ENCODE measurements at regions not wholly inside any gene's neighbourhood (a gene's known extent, or its start where the extent isn't known, plus 50 kb on each side); places are given as distances from the start of the nearest gene placed in this dataset.

GRCh38 chr15:62541846-62542245 is 376.8 kb upstream of the C2CD4B start:
- TF ChIP-seq, protein P1, sequence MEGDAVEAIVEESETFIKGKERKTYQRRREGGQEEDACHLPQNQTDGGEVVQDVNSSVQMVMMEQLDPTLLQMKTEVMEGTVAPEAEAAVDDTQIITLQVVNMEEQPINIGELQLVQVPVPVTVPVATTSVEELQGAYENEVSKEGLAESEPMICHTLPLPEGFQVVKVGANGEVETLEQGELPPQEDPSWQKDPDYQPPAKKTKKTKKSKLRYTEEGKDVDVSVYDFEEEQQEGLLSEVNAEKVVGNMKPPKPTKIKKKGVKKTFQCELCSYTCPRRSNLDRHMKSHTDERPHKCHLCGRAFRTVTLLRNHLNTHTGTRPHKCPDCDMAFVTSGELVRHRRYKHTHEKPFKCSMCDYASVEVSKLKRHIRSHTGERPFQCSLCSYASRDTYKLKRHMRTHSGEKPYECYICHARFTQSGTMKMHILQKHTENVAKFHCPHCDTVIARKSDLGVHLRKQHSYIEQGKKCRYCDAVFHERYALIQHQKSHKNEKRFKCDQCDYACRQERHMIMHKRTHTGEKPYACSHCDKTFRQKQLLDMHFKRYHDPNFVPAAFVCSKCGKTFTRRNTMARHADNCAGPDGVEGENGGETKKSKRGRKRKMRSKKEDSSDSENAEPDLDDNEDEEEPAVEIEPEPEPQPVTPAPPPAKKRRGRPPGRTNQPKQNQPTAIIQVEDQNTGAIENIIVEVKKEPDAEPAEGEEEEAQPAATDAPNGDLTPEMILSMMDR (IDR thresholded peaks at IDR 0.05; ENCODE audit: insufficient read depth, low read length), result no peak
- TF ChIP-seq, protein P2, sequence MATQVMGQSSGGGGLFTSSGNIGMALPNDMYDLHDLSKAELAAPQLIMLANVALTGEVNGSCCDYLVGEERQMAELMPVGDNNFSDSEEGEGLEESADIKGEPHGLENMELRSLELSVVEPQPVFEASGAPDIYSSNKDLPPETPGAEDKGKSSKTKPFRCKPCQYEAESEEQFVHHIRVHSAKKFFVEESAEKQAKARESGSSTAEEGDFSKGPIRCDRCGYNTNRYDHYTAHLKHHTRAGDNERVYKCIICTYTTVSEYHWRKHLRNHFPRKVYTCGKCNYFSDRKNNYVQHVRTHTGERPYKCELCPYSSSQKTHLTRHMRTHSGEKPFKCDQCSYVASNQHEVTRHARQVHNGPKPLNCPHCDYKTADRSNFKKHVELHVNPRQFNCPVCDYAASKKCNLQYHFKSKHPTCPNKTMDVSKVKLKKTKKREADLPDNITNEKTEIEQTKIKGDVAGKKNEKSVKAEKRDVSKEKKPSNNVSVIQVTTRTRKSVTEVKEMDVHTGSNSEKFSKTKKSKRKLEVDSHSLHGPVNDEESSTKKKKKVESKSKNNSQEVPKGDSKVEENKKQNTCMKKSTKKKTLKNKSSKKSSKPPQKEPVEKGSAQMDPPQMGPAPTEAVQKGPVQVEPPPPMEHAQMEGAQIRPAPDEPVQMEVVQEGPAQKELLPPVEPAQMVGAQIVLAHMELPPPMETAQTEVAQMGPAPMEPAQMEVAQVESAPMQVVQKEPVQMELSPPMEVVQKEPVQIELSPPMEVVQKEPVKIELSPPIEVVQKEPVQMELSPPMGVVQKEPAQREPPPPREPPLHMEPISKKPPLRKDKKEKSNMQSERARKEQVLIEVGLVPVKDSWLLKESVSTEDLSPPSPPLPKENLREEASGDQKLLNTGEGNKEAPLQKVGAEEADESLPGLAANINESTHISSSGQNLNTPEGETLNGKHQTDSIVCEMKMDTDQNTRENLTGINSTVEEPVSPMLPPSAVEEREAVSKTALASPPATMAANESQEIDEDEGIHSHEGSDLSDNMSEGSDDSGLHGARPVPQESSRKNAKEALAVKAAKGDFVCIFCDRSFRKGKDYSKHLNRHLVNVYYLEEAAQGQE (IDR thresholded peaks at IDR 0.05; ENCODE audit: insufficient replicate concordance, low read depth), result no peak
- TF ChIP-seq POLR2AphosphoS5 (IDR thresholded peaks at IDR 0.05; ENCODE audit: low read depth) (no peak), GABPA (IDR thresholded peaks at IDR 0.05; ENCODE audit: low read depth) (no peak), SPI1 (IDR thresholded peaks at IDR 0.05; ENCODE audit: borderline replicate concordance, low read depth) (no peak)
